ENCODE measurements at regions not wholly inside any gene's neighbourhood (a gene's known extent, or its start where the extent isn't known, plus 50 kb on each side); places are given as distances from the start of the nearest gene placed in this dataset.

- TF ChIP-seq CTCF (IDR thresholded peaks at IDR 0.05) = no peak
- no peak for TF ChIP-seq POLR2A (IDR thresholded peaks at IDR 0.05)
These were observed 220.0 kb upstream of the ADAMTSL1 start for GRCh38 chr9:18253950-18254349.

Data from heart left ventricle (tissue), 13 donors.